ENCODE measurements at regions not wholly inside any gene's neighbourhood (a gene's known extent, or its start where the extent isn't known, plus 50 kb on each side); places are given as distances from the start of the nearest gene placed in this dataset.

DNA sequence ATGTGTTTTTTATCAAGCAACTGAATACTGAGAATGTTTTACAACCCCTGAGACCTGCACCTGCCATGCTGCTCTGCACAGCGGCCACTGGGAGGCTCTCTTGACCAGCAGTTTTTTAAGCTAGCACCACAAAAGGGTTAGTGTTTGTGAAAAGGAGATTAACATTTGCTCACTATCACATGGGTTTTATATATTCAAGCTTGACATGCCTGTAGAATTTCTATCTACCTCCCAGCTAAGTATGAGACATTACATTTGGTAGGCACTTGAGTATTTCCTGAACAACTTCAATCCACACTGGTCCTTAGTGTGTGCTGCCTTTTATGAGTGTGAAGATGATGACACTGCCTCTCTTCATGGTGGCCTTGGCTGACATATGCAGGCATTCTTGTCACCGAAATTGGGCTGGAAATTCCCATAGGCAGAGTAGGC lies 1238.9 kb downstream of the UQCRFS1 start:
- H3K4me3 ChIP-seq: no peak overlapping the region
- ChIA-PET SMC1A (ENCODE audit: uncharacterized antibody, unreplicated experiment) (interaction anchor here (0.8 to 8.0 kb wide), 22 partner anchors 12 to 735 kb away, joined by 3 to 88 read pairs (median 6); no protein-coding TSS in a partner anchor), POLR2A (interaction anchor here (1.5 kb wide), 1 partner anchor 19 kb away, joined by 4 read pairs; no protein-coding TSS in a partner anchor), RAD21 (ENCODE audit: unreplicated experiment) (interaction anchor here (0.7 to 5.7 kb wide), 22 partner anchors 9 to 763 kb away, joined by 3 to 48 read pairs (median 4); no protein-coding TSS in a partner anchor), CTCF (interaction anchor here (0.7 to 8.0 kb wide), 26 partner anchors 9 to 660 kb away, joined by 3 to 91 read pairs (median 6); no protein-coding TSS in a partner anchor)
- H3K9ac ChIP-seq (ENCODE audit: control insufficient read depth, insufficient read depth, low read length): no peak overlapping the region
- no peaks in the 10 kb centered on the region for H3K4me1 ChIP-seq (ENCODE audit: control insufficient read depth, insufficient read depth, low read length)
- no peak for TF ChIP-seq GATAD2B (conservative IDR thresholded peaks at IDR 0.05; ENCODE audit: low read depth)
- TF ChIP-seq, protein P1, sequence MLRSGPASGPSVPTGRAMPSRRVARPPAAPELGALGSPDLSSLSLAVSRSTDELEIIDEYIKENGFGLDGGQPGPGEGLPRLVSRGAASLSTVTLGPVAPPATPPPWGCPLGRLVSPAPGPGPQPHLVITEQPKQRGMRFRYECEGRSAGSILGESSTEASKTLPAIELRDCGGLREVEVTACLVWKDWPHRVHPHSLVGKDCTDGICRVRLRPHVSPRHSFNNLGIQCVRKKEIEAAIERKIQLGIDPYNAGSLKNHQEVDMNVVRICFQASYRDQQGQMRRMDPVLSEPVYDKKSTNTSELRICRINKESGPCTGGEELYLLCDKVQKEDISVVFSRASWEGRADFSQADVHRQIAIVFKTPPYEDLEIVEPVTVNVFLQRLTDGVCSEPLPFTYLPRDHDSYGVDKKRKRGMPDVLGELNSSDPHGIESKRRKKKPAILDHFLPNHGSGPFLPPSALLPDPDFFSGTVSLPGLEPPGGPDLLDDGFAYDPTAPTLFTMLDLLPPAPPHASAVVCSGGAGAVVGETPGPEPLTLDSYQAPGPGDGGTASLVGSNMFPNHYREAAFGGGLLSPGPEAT (IDR thresholded peaks at IDR 0.05; ENCODE audit: low read depth): no peak
- no peak for TF ChIP-seq ZZZ3 (IDR thresholded peaks at IDR 0.05; ENCODE audit: control insufficient read depth, insufficient read length, low read depth)
- TF ChIP-seq PAX5 (IDR thresholded peaks at IDR 0.05; ENCODE audit: borderline replicate concordance, low read depth, low read length): no peak
- TF ChIP-seq KLF5 (IDR thresholded peaks at IDR 0.05; ENCODE audit: partially characterized antibody): no peak
- TF ChIP-seq SMC3 (IDR thresholded peaks at IDR 0.05; ENCODE audit: borderline replicate concordance, low read length): peak; percentile 60; the same call in 1 of the 2 replicates
- TF ChIP-seq PAX8 (IDR thresholded peaks at IDR 0.05): no peak
- no peak for TF ChIP-seq CHD1 (IDR thresholded peaks at IDR 0.05; ENCODE audit: low read depth, low read length)
- TF ChIP-seq NR2C1 (IDR thresholded peaks at IDR 0.05): no peak
- TF ChIP-seq, protein P2, sequence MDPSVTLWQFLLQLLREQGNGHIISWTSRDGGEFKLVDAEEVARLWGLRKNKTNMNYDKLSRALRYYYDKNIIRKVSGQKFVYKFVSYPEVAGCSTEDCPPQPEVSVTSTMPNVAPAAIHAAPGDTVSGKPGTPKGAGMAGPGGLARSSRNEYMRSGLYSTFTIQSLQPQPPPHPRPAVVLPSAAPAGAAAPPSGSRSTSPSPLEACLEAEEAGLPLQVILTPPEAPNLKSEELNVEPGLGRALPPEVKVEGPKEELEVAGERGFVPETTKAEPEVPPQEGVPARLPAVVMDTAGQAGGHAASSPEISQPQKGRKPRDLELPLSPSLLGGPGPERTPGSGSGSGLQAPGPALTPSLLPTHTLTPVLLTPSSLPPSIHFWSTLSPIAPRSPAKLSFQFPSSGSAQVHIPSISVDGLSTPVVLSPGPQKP (IDR thresholded peaks at IDR 0.05; ENCODE audit: low read depth, low read length): no peak
- no peak for TF ChIP-seq TAF1 (IDR thresholded peaks at IDR 0.05; ENCODE audit: borderline replicate concordance, low read depth, low read length)
- TF ChIP-seq, protein P3, sequence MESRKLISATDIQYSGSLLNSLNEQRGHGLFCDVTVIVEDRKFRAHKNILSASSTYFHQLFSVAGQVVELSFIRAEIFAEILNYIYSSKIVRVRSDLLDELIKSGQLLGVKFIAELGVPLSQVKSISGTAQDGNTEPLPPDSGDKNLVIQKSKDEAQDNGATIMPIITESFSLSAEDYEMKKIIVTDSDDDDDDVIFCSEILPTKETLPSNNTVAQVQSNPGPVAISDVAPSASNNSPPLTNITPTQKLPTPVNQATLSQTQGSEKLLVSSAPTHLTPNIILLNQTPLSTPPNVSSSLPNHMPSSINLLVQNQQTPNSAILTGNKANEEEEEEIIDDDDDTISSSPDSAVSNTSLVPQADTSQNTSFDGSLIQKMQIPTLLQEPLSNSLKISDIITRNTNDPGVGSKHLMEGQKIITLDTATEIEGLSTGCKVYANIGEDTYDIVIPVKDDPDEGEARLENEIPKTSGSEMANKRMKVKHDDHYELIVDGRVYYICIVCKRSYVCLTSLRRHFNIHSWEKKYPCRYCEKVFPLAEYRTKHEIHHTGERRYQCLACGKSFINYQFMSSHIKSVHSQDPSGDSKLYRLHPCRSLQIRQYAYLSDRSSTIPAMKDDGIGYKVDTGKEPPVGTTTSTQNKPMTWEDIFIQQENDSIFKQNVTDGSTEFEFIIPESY (IDR thresholded peaks at IDR 0.05): no peak
- TF ChIP-seq, protein P4, sequence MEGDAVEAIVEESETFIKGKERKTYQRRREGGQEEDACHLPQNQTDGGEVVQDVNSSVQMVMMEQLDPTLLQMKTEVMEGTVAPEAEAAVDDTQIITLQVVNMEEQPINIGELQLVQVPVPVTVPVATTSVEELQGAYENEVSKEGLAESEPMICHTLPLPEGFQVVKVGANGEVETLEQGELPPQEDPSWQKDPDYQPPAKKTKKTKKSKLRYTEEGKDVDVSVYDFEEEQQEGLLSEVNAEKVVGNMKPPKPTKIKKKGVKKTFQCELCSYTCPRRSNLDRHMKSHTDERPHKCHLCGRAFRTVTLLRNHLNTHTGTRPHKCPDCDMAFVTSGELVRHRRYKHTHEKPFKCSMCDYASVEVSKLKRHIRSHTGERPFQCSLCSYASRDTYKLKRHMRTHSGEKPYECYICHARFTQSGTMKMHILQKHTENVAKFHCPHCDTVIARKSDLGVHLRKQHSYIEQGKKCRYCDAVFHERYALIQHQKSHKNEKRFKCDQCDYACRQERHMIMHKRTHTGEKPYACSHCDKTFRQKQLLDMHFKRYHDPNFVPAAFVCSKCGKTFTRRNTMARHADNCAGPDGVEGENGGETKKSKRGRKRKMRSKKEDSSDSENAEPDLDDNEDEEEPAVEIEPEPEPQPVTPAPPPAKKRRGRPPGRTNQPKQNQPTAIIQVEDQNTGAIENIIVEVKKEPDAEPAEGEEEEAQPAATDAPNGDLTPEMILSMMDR (IDR thresholded peaks at IDR 0.05 in 2 of 3, conservative IDR thresholded peaks at IDR 0.05 in 1 of 3; ENCODE audit: control insufficient read depth in 2 of 3, extremely low read depth in 1 of 3, insufficient read depth in 1 of 3, low read depth in 3 of 3, low read length in 3 of 3): peak; percentile 49 to 58 (median 49); a peak in 5 of 6 replicates
- no peak for TF ChIP-seq LARP7 (IDR thresholded peaks at IDR 0.05)
- TF ChIP-seq ZBED1 (IDR thresholded peaks at IDR 0.05; ENCODE audit: borderline replicate concordance): no peak
- TF ChIP-seq MEF2A (IDR thresholded peaks at IDR 0.05; ENCODE audit: insufficient read depth, low read depth, low read length): no peak
- peak; percentile 83 for TF ChIP-seq RAD21 (IDR thresholded peaks at IDR 0.05; ENCODE audit: insufficient read depth, low read depth, low read length)
- ATAC-seq (peak; percentile 77), DNase-seq (ENCODE audit: low read depth, low spot score) (peak; percentile 25), FAIRE-seq (no peak)
- H2AFZ ChIP-seq (ENCODE audit: control insufficient read depth, low read depth, low read length): no peak overlapping the region
- H3K36me3 ChIP-seq (ENCODE audit: control insufficient read depth in 2 of 2, insufficient read depth in 2 of 2, low read length in 1 of 2): no peaks in the 10 kb centered on the region
- no peaks in the 10 kb centered on the region for H3K79me2 ChIP-seq (ENCODE audit: control insufficient read depth, insufficient read depth, low read length)
- 0% methylated on average over 2 of the region's 2 CpGs for WGBS (ENCODE audit: insufficient coverage, insufficient replicate concordance, low lambda C conversion rate, missing lambda C conversion rate)
- no TSS peak for BruUV-seq (replicated peaks)
- intact Hi-C loops (cut with micrococcal nuclease; ENCODE audit: unreplicated experiment) (loop anchor here (1.0 to 10.0 kb wide), 3 partner anchors 101 to 352 kb away; no protein-coding TSS in a partner anchor), in situ Hi-C loops (cut with MboI) (loop anchor here (25.0 kb wide), 1 partner anchor 738 kb away; no protein-coding TSS in a partner anchor)
- H3K27me3 ChIP-seq (replicated peaks in 1 of 2; ENCODE audit: control insufficient read depth in 2 of 2, insufficient read depth in 2 of 2, low read length in 1 of 2): no peaks in the 10 kb centered on the region
- no peak overlapping the region for H3K27ac ChIP-seq (ENCODE audit: control insufficient read depth, insufficient read depth)
- no peak overlapping the region for H3K4me2 ChIP-seq (ENCODE audit: control insufficient read depth, insufficient read depth)
- no peaks in the 10 kb centered on the region; the same call in 2 of the 3 replicates for H3K9me3 ChIP-seq (replicated peaks; ENCODE audit: control insufficient read depth, insufficient read depth, low read length)
- no peaks in the 10 kb centered on the region for H4K20me1 ChIP-seq (ENCODE audit: control insufficient read depth, insufficient read depth)
